GM12873 (cell line): ENCODE measurements at regions not wholly inside any gene's neighbourhood (a gene's known extent, or its start where the extent isn't known, plus 50 kb on each side); places are given as distances from the start of the nearest gene placed in this dataset.

Source experiments
- TF ChIP-seq, protein P1 (sequence below): IDR thresholded peaks from 2 replicates; pipeline ENCODE4 v1.5.1; 2012; ENCODE audit warnings: low read depth, mild to moderate bottlenecking, moderate library complexity, low read length, control low read depth; ENCODE audit not compliant: insufficient read depth; ENCODE audit errors: missing control alignments

DNA sequence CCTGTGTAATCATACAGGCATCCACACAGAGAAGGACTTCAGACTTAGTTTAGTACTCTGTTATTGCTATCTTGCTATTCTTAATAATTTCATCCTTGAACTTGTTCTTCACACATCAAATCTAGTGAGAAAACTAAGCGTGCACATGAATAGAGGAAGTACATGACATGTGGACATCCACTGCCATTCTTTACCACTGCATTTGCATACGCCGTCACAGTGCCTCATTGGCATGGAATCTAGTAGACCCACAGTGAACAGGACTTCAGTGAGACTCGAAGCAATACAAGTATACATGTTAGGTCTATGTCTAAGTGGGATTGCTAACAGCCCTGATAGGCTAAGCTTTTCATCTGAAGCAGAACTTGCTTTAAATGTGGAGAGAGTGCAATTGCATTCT lies 592.1 kb downstream of the TLE4 start:
- TF ChIP-seq, protein P1, sequence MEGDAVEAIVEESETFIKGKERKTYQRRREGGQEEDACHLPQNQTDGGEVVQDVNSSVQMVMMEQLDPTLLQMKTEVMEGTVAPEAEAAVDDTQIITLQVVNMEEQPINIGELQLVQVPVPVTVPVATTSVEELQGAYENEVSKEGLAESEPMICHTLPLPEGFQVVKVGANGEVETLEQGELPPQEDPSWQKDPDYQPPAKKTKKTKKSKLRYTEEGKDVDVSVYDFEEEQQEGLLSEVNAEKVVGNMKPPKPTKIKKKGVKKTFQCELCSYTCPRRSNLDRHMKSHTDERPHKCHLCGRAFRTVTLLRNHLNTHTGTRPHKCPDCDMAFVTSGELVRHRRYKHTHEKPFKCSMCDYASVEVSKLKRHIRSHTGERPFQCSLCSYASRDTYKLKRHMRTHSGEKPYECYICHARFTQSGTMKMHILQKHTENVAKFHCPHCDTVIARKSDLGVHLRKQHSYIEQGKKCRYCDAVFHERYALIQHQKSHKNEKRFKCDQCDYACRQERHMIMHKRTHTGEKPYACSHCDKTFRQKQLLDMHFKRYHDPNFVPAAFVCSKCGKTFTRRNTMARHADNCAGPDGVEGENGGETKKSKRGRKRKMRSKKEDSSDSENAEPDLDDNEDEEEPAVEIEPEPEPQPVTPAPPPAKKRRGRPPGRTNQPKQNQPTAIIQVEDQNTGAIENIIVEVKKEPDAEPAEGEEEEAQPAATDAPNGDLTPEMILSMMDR: no peak

GRCh38 chr9:80158554-80159170 lies 586.9 kb downstream of the TLE4 start:
- TF ChIP-seq, protein P1: no peak

- TF ChIP-seq, protein P1: no peak
These were observed 586.4 kb downstream of the TLE4 start for GRCh38 chr9:80158131-80158530.

GRCh38 chr9:80157561-80157983 lies 585.8 kb downstream of the TLE4 start:
- TF ChIP-seq, protein P1: no peak

GRCh38 chr9:80156756-80157472 lies 585.1 kb downstream of the TLE4 start:
- TF ChIP-seq, protein P1: no peak

DNA sequence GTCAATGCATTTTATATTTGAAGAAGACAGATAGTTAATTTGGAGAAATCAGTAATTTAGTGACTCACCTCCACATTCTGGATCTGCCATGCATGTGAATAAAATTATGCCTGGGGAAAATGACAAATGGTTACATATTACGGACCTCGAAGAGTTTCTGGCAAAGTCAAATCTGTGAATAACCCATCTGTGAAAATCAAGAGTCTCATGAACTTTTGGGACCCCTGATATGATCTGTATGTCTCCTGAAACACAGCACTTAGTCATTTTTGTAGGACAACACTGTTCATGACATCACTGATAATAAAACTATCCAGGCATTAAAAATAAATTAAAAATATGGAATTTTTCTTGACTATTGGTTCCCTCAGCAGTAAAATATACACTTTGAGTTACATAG lies 584.5 kb downstream of the TLE4 start:
- TF ChIP-seq, protein P1: no peak

DNA sequence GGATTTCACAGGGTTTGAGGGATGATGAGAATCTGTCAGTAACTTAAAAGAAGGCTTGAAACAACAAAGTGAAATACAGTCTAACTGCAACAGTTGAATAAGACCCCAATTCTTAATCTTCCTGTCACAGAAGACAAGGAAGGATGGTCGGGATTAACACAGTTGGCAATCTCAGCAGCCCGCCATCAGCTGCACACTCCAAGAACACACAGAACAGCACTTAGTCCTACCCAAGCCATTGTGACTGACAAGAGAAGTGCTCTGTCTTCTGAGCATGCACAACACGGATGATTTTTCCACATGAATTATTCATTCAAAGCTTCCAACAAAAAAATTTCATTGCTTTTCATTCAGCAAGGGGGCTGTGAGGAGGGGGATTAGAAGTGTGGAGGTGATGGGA lies 576.1 kb downstream of the TLE4 start:
- TF ChIP-seq, protein P1: no peak
